Mammary epithelial cell (primary cell): ENCODE measurements at regions not wholly inside any gene's neighbourhood (a gene's known extent, or its start where the extent isn't known, plus 50 kb on each side); places are given as distances from the start of the nearest gene placed in this dataset.

Experiments
- EZH2 ChIP-seq: IDR thresholded peaks from 2 replicates; pipeline ENCODE4 v1.6.1; 2012; ENCODE audit warnings: low read length, inconsistent platforms, borderline replicate concordance
- TF ChIP-seq, protein P1 (sequence below), 2 donors: IDR thresholded peaks in 1 of 2; conservative IDR thresholded peaks in 1 of 2; 2 replicates each; pipeline ENCODE4 v1.5.1; 2011 to 2012; ENCODE audit warnings: inconsistent platforms in 2 of 2, low read length in 2 of 2, mild to moderate bottlenecking in 2 of 2, control low read depth in 1 of 2, low read depth in 1 of 2; ENCODE audit not compliant: insufficient read depth in 1 of 2; ENCODE audit errors: extremely low read depth in 1 of 2

DNA sequence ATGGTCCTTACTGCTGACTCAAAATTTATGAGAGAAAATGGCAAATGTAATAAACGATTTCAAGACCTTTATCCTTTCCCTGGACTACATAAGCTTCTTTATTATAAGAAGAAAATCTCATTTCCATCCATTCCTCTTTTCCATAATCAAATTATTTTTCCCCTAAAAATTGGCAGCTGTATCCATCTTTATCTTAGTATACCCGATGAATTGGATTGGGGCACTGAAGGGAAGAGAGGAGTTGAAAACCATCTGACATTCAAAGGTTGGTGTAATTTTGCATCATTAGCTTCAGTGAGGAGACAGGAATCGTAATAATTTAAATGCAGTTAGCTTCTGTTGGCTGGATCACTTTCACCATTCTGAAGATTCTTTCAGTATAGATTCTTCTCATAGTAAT lies 574.1 kb downstream of the XIRP2 start:
- TF ChIP-seq, protein P1, sequence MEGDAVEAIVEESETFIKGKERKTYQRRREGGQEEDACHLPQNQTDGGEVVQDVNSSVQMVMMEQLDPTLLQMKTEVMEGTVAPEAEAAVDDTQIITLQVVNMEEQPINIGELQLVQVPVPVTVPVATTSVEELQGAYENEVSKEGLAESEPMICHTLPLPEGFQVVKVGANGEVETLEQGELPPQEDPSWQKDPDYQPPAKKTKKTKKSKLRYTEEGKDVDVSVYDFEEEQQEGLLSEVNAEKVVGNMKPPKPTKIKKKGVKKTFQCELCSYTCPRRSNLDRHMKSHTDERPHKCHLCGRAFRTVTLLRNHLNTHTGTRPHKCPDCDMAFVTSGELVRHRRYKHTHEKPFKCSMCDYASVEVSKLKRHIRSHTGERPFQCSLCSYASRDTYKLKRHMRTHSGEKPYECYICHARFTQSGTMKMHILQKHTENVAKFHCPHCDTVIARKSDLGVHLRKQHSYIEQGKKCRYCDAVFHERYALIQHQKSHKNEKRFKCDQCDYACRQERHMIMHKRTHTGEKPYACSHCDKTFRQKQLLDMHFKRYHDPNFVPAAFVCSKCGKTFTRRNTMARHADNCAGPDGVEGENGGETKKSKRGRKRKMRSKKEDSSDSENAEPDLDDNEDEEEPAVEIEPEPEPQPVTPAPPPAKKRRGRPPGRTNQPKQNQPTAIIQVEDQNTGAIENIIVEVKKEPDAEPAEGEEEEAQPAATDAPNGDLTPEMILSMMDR (conservative IDR thresholded peaks at IDR 0.05 in 1 of 2, IDR thresholded peaks at IDR 0.05 in 1 of 2; ENCODE audit: extremely low read depth in 1 of 2, insufficient read depth in 1 of 2, low read depth in 1 of 2, low read length in 2 of 2) = no peak
- TF ChIP-seq EZH2 = no peak
